Upper lobe of left lung (tissue), 6 donors: ENCODE measurements at regions not wholly inside any gene's neighbourhood (a gene's known extent, or its start where the extent isn't known, plus 50 kb on each side); places are given as distances from the start of the nearest gene placed in this dataset.

Source experiments
- ATAC-seq, 2 donors: fragments of 200-7000 bp; cut with Tn5 transposase; one replicate each; pipeline ENCODE4 v1.9.1; 2022; ENCODE audit warnings: mild to moderate bottlenecking in 2 of 2, moderate library complexity in 2 of 2; ENCODE audit not compliant: low FRiP score in 2 of 2
- DNase-seq, 2 donors: peaks; one replicate each; pipeline ENCODE4 v3.0.0-alpha.2; 2019 to 2020
- H3K27ac ChIP-seq, 4 donors: fragments of 200-600 bp; sonication (generic); one replicate each; pipeline ENCODE4 v1.5.1; 2016 to 2019
- H3K27me3 ChIP-seq, 4 donors: fragments of 200-600 bp; sonication (generic); one replicate each; pipeline ENCODE4 v1.5.1; 2017 to 2019
- H3K36me3 ChIP-seq, 4 donors: fragments of 200-600 bp; sonication (generic); one replicate each; pipeline ENCODE4 v1.5.1; 2016 to 2019
- H3K4me1 ChIP-seq, 4 donors: fragments of 200-600 bp; sonication (generic); one replicate each; pipeline ENCODE4 v1.5.1; 2018 to 2019
- H3K4me3 ChIP-seq, 4 donors: fragments of 200-600 bp; sonication (generic); one replicate each; pipeline ENCODE4 v1.5.1; 2017 to 2019; ENCODE audit warnings: mild to moderate bottlenecking in 2 of 4, moderate library complexity in 1 of 4
- H3K9me3 ChIP-seq, 4 donors: fragments of 200-600 bp; sonication (generic); one replicate each; pipeline ENCODE4 v1.5.1; 2018 to 2019
- EP300 ChIP-seq, 4 donors: sonication (generic); formaldehyde crosslinking; IDR thresholded peaks; one replicate each; pipeline ENCODE4 v1.5.1; 2017; ENCODE audit warnings: antibody characterized with exemption in 4 of 4, control low read depth in 2 of 4
- POLR2A ChIP-seq, 4 donors: fragments of 450-650 bp; IDR thresholded peaks; one replicate each; pipeline ENCODE4 v1.5.1; 2016 to 2017; ENCODE audit warnings: antibody characterized with exemption in 4 of 4, mild to moderate bottlenecking in 2 of 4
- POLR2AphosphoS5 ChIP-seq, 2 donors: sonication (generic); formaldehyde crosslinking; IDR thresholded peaks; one replicate each; pipeline ENCODE4 v1.5.1; 2017; ENCODE audit warnings: antibody characterized with exemption in 2 of 2
- WGBS, 2 donors: methylation state at CpG; one replicate each; pipeline ENCODE4 v1.1.5; 2017 to 2018; 5-methylcytosine and 5-hydroxymethylcytosine counted together
- TF ChIP-seq, protein P1 (sequence below), 6 experiments: fragments of 450-650 bp in 4 of 6; fragments of 200-600 bp in 2 of 6; sonication (generic) in 2 of 6; IDR thresholded peaks; one replicate each; pipeline ENCODE4 v1.5.1; 2016 to 2019; ENCODE audit warnings: antibody characterized with exemption in 6 of 6
- donor health status: DM: no; HTN: no; CAD: no; lungs with moderate emphysema.
- donor health status: DM: no; HTN: yes; CAD: no; lungs with severe emphysema.

DNA sequence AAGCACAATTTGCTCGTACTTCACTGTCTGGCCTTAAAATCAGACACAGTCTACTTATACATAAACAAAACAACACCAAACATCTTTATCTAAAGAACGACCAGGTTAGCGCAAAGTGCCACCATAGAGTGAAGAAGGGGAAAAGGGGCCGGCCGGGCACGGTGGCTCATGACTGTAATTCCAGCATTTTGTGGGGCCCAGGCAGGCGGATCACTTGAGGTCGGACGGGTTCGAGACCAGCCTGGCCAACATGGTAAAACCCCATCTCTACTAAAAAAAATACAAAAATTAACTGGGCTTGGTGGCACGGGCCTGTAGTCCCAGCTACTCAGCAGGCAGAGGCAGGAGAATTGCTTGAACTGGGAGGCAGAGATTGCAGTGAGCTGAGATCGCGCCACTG is 118.5 kb upstream of the RIOK3 start:
- TF ChIP-seq, protein P1, sequence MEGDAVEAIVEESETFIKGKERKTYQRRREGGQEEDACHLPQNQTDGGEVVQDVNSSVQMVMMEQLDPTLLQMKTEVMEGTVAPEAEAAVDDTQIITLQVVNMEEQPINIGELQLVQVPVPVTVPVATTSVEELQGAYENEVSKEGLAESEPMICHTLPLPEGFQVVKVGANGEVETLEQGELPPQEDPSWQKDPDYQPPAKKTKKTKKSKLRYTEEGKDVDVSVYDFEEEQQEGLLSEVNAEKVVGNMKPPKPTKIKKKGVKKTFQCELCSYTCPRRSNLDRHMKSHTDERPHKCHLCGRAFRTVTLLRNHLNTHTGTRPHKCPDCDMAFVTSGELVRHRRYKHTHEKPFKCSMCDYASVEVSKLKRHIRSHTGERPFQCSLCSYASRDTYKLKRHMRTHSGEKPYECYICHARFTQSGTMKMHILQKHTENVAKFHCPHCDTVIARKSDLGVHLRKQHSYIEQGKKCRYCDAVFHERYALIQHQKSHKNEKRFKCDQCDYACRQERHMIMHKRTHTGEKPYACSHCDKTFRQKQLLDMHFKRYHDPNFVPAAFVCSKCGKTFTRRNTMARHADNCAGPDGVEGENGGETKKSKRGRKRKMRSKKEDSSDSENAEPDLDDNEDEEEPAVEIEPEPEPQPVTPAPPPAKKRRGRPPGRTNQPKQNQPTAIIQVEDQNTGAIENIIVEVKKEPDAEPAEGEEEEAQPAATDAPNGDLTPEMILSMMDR (IDR thresholded peaks at IDR 0.05), result no peak
- H3K4me3 ChIP-seq, result no peak overlapping the region
- peaks cover 0 to 9% (median 2%) of the 10 kb centered on the region in 4 donors for H3K4me1 ChIP-seq
- H3K27ac ChIP-seq, result no peak overlapping the region
- 92 to 94% methylated on average over 10 to 13 of the region's 13 CpGs for WGBS, 2 donors
- H3K36me3 ChIP-seq, result no peaks in the 10 kb centered on the region
- no peaks in the 10 kb centered on the region for H3K9me3 ChIP-seq
- ATAC-seq (no peak), DNase-seq (no peak)
- no peaks in the 10 kb centered on the region for H3K27me3 ChIP-seq

DNA sequence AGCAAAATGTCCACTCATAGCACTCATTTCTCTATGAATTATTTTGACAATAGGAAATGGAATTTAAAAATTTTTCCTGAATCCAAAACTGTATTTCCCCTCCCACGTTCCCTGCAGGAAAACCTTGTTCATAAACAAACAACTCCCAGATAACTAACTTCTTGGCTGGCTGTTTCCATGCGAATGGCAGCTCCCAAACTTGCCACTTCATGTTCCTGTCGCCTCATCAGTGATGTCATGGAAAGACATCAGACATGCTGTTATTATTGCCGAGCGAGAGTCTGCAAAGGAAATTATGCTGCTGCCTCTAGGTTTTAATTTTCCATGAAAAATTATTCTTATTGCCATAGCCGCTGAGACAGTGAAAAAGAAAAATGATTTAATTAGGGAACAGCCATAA is 117.0 kb upstream of the RIOK3 start:
- no peak overlapping the region for H3K4me3 ChIP-seq
- peak in 1 of 2 donors; percentile 16 for ATAC-seq
- no peaks in the 10 kb centered on the region for H3K27me3 ChIP-seq
- H3K27ac ChIP-seq, result peak overlapping the region in 1 of 4 donors; percentile 26
- H3K4me1 ChIP-seq, result peaks cover 0 to 9% (median 2%) of the 10 kb centered on the region in 4 donors
- H3K9me3 ChIP-seq, result no peaks in the 10 kb centered on the region
- H3K36me3 ChIP-seq, result no peaks in the 10 kb centered on the region
- TF ChIP-seq POLR2AphosphoS5 (IDR thresholded peaks at IDR 0.05), result peak; percentile 27 to 57
- no peak for TF ChIP-seq EP300 (IDR thresholded peaks at IDR 0.05)
- TF ChIP-seq POLR2A (IDR thresholded peaks at IDR 0.05), result no peak
- TF ChIP-seq, protein P1 (IDR thresholded peaks at IDR 0.05), result no peak
- DNase-seq, result no peak
- 47 to 56% methylated on average over 6 of the region's 6 CpGs for WGBS, 2 donors

DNA sequence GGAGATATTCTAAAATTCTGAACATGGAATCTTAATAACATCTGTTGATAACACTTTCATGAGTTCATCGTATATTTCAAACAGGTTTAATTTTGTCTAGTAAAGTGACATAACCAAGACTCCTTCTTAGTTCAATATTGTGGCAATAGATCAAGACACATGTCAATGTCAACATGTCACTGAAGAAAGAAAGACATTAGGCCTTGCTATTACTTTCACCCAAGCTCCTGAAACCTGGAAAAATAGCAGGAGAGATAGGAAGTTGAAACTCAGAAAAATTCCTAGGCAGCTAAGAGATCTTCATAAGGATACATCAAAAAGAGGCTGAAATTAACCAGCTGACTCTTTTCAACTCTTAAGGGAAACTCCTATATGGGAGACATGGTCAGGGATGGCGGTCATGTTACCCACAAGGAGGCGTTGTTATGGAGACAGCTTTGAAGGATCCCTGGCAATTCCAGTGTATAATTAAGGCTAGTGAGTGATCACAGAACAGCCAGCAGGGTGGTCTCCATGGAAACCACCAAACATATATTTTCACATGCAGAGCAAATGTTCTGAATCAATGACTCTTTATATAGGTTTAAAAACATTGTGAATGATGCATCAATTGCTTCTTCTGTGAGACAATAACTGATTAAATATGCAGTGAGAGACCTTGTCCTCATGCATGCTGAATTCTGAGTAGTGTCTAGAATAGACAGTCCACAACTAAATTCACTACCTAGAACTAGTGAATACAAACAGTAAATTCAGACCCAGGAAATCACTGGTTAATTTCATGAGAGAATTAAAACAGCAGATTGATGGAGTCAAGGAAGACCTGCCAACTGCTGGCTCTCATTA is 115.3 kb upstream of the RIOK3 start:
- TF ChIP-seq, protein P1 (IDR thresholded peaks at IDR 0.05), result no peak
- TF ChIP-seq EP300 (IDR thresholded peaks at IDR 0.05), result no peak
- TF ChIP-seq POLR2AphosphoS5 (IDR thresholded peaks at IDR 0.05), result no peak
- no peak for TF ChIP-seq POLR2A (IDR thresholded peaks at IDR 0.05)
- no peaks in the 10 kb centered on the region for H3K9me3 ChIP-seq
- ATAC-seq, result no peak
- no peak for DNase-seq
- 80 to 87% methylated on average over 3 of the region's 3 CpGs for WGBS, 2 donors
- no peaks in the 10 kb centered on the region for H3K36me3 ChIP-seq
- no peak overlapping the region for H3K4me3 ChIP-seq
- no peak overlapping the region for H3K27ac ChIP-seq
- no peaks in the 10 kb centered on the region for H3K27me3 ChIP-seq
- peaks cover 0 to 9% (median 2%) of the 10 kb centered on the region in 4 donors for H3K4me1 ChIP-seq

DNA sequence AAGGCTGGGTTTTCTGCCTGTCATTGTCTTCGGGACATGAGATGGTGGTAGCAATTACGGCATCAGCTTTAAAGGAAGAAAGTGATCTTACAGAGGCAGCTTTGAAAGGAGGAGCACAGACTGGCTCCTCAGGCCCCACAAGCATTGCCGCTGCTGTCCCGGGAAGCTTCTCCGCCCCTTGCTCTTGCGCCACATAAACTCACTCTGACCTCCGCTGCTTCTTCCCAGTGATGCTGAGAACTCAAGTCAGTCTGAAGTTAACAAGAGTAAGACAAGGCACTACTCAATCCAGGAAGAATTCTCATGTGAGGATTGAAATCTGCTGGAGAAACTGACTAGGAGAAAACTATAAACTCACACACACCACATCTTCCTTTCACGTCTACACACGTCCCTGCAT is 112.4 kb upstream of the RIOK3 start:
- DNase-seq, result no peak
- TF ChIP-seq, protein P1 (IDR thresholded peaks at IDR 0.05), result no peak
- TF ChIP-seq POLR2AphosphoS5 (IDR thresholded peaks at IDR 0.05) (no peak), EP300 (IDR thresholded peaks at IDR 0.05) (no peak), POLR2A (IDR thresholded peaks at IDR 0.05) (no peak)
- Histone ChIP-seq H3K4me1 (peaks cover 0 to 3% (median 0%) of the 10 kb centered on the region in 4 donors), H3K27me3 (no peaks in the 10 kb centered on the region), H3K9me3 (no peaks in the 10 kb centered on the region), H3K4me3 (no peak overlapping the region), H3K27ac (peak overlapping the region in 3 of 4 donors; percentile 17 to 42 (median 34)), H3K36me3 (no peaks in the 10 kb centered on the region)
- ATAC-seq, result peak; percentile 21 to 34
- 78 to 79% methylated on average over 9 of the region's 9 CpGs for WGBS, 2 donors

DNA sequence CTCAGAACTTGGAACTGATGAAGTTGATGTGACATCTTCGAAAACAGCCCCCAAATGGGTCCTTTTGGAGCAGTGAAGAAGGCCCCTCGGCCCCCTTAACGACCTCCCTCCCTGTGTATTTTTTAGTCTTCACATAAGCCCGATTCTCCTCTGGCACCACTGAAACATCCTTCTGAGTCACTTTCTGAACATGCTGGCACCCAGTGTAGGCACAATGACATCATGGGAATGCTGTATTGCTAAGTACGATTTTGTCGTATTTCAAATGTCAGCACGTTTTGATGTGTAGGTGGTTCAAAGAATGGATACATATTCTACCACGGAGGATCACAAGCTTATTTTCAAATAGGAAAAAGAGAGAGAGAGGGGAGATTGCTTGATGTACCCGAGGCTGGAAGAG is 111.7 kb upstream of the RIOK3 start:
- H3K36me3 ChIP-seq, result no peaks in the 10 kb centered on the region
- TF ChIP-seq EP300 (IDR thresholded peaks at IDR 0.05) (no peak), POLR2A (IDR thresholded peaks at IDR 0.05) (no peak), POLR2AphosphoS5 (IDR thresholded peaks at IDR 0.05) (no peak)
- TF ChIP-seq, protein P1 (IDR thresholded peaks at IDR 0.05), result no peak
- no peak for DNase-seq
- ATAC-seq, result no peak
- H3K9me3 ChIP-seq, result no peaks in the 10 kb centered on the region
- H3K27ac ChIP-seq, result peak overlapping the region in 2 of 4 donors; percentile 34 to 42
- no peak overlapping the region for H3K4me3 ChIP-seq
- 84 to 88% methylated on average over 9 of the region's 9 CpGs for WGBS, 2 donors
- peaks cover 0 to 2% (median 0%) of the 10 kb centered on the region in 4 donors for H3K4me1 ChIP-seq
- no peaks in the 10 kb centered on the region for H3K27me3 ChIP-seq
